Loucy (cell line): ENCODE measurements at regions not wholly inside any gene's neighbourhood (a gene's known extent, or its start where the extent isn't known, plus 50 kb on each side); places are given as distances from the start of the nearest gene placed in this dataset.

Experiments
- EZH2phosphoT487 ChIP-seq: fragments of 200-600 bp; IDR thresholded peaks from 2 replicates; pipeline ENCODE4 v1.6.1; 2018; ENCODE audit warnings: antibody characterized with exemption, mild to moderate bottlenecking, moderate library complexity, borderline replicate concordance
- TF ChIP-seq, protein P1 (sequence below): fragments of 200-600 bp; sonication (generic); conservative IDR thresholded peaks from 2 replicates; pipeline ENCODE4 v1.5.1; 2014; ENCODE audit warnings: mild to moderate bottlenecking, antibody characterized with exemption, low read length

DNA sequence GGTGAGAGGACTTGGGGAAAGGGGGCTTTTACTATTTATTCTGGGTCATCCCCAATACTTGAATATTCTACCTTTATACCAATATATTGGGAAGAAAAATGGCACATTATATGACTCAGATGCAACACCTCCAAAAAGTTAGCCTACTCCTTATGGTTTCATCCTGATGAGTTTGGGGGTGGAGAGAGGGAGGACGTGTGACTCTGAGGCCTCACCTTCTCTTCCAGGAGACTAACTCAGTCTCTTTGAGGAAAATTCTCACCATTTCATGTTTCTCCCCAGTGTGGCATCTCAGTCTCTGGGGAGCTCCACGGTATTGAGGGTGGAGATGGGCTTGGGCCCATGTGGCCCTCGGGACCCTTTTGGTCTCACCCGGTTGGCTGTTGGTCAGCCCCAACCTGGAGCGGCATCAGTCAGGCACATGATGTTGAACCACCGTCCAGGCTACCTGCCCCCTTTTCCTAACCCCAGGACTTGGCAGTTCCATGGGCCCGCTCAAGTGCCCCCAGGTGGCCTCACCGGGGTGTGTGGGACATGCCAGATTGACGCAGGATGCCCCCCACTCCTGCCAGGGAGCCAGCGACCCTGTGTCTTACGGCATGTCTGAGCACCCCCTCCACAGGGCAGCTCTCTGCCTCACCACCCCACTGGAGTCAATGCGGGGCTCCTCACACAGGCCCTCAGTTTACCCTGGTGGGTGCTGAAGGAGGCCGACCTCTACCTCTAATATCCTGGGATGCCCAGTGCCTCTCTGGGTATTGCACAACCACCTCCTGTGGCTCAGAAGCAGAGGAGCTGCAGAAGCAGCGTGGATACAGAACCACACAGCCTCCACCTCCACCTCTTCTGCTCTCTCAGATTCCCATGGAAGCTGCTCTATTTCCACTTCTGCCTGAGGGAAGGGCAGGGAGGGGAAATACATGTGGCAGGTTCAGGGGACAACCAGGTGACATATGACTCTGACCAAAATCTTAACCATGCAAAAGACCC lies 297.4 kb downstream of the EIPR1 start:
- TF ChIP-seq, protein P1, sequence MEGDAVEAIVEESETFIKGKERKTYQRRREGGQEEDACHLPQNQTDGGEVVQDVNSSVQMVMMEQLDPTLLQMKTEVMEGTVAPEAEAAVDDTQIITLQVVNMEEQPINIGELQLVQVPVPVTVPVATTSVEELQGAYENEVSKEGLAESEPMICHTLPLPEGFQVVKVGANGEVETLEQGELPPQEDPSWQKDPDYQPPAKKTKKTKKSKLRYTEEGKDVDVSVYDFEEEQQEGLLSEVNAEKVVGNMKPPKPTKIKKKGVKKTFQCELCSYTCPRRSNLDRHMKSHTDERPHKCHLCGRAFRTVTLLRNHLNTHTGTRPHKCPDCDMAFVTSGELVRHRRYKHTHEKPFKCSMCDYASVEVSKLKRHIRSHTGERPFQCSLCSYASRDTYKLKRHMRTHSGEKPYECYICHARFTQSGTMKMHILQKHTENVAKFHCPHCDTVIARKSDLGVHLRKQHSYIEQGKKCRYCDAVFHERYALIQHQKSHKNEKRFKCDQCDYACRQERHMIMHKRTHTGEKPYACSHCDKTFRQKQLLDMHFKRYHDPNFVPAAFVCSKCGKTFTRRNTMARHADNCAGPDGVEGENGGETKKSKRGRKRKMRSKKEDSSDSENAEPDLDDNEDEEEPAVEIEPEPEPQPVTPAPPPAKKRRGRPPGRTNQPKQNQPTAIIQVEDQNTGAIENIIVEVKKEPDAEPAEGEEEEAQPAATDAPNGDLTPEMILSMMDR = no peak
- TF ChIP-seq EZH2phosphoT487 = no peak
